ENCODE measurements at regions not wholly inside any gene's neighbourhood (a gene's known extent, or its start where the extent isn't known, plus 50 kb on each side); places are given as distances from the start of the nearest gene placed in this dataset.

- TF ChIP-seq, protein P1, sequence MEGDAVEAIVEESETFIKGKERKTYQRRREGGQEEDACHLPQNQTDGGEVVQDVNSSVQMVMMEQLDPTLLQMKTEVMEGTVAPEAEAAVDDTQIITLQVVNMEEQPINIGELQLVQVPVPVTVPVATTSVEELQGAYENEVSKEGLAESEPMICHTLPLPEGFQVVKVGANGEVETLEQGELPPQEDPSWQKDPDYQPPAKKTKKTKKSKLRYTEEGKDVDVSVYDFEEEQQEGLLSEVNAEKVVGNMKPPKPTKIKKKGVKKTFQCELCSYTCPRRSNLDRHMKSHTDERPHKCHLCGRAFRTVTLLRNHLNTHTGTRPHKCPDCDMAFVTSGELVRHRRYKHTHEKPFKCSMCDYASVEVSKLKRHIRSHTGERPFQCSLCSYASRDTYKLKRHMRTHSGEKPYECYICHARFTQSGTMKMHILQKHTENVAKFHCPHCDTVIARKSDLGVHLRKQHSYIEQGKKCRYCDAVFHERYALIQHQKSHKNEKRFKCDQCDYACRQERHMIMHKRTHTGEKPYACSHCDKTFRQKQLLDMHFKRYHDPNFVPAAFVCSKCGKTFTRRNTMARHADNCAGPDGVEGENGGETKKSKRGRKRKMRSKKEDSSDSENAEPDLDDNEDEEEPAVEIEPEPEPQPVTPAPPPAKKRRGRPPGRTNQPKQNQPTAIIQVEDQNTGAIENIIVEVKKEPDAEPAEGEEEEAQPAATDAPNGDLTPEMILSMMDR (IDR thresholded peaks at IDR 0.05; ENCODE audit: low read depth, low read length) = no peak
- no peak for TF ChIP-seq EZH2phosphoT487 (IDR thresholded peaks at IDR 0.05; ENCODE audit: low read depth)
These were observed 77.7 kb downstream of the LINC01488 start for GRCh38 chr11:69559181-69559580.

Data from OCI-LY3 (cell line).